HFFc6 (cell line): ENCODE measurements at regions not wholly inside any gene's neighbourhood (a gene's known extent, or its start where the extent isn't known, plus 50 kb on each side); places are given as distances from the start of the nearest gene placed in this dataset.

Experiments used
- DNase-seq: peaks from one replicate; pipeline ENCODE4 v3.0.0-alpha.2; 2018
- H3K27ac Mint-ChIP-seq: 2 replicates; pipeline ENCODE4 v1.8.0; 2020; ENCODE audit warnings: mild to moderate bottlenecking, mixed read lengths
- H3K27me3 Mint-ChIP-seq: 2 replicates; pipeline ENCODE4 v1.8.0; 2021; ENCODE audit warnings: mild to moderate bottlenecking, moderate library complexity, mixed read lengths; ENCODE audit not compliant: insufficient read depth
- H3K36me3 Mint-ChIP-seq: 2 replicates; pipeline ENCODE4 v1.8.0; 2021; ENCODE audit warnings: low read depth, mixed read lengths
- H3K4me1 Mint-ChIP-seq: 2 replicates; pipeline ENCODE4 v1.8.0; 2020; ENCODE audit warnings: low read depth, mixed read lengths
- H3K4me3 Mint-ChIP-seq: 2 replicates; pipeline ENCODE4 v1.8.0; 2020; ENCODE audit warnings: mild to moderate bottlenecking, moderate library complexity, mixed read lengths
- H3K9me3 Mint-ChIP-seq: 2 replicates; pipeline ENCODE4 v1.8.0; 2020; ENCODE audit warnings: mild to moderate bottlenecking, mixed read lengths
- TF ChIP-seq, protein P1 (sequence below): fragments of 200-600 bp; sonication (generic); IDR thresholded peaks from 2 replicates; pipeline ENCODE4 v1.5.0; 2021; ENCODE audit warnings: antibody characterized with exemption, mild to moderate bottlenecking

DNA sequence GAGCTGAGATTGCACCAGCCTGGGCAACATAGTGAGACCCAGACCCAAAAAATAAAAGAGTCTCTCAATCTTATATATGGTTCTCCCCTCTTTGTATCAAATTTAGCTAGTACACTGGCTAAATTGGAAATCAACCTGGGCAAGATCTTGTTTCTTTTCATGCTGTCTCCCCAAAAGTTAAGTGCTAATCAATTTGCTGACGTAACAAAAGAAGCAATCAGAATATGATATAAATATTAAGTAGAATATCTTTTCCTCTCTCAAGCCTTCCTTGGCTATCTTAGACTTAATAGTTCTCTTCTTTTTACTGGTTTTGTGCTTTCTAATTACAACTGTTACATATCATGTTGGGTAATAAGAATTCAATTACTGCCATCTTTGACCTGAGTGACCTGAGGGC lies 258.9 kb downstream of the KCNRG start:
- H3K27ac Mint-ChIP-seq: no peak overlapping the region
- peaks cover 5% of the 10 kb centered on the region; the same call in 1 of the 2 replicates for H3K36me3 Mint-ChIP-seq
- DNase-seq: no peak
- H3K27me3 Mint-ChIP-seq: peaks cover 12% of the 10 kb centered on the region
- no peak overlapping the region for H3K4me3 Mint-ChIP-seq
- H3K9me3 Mint-ChIP-seq: peaks cover 4% of the 10 kb centered on the region; the same call in 1 of the 2 replicates
- no peaks in the 10 kb centered on the region for H3K4me1 Mint-ChIP-seq
- TF ChIP-seq, protein P1, sequence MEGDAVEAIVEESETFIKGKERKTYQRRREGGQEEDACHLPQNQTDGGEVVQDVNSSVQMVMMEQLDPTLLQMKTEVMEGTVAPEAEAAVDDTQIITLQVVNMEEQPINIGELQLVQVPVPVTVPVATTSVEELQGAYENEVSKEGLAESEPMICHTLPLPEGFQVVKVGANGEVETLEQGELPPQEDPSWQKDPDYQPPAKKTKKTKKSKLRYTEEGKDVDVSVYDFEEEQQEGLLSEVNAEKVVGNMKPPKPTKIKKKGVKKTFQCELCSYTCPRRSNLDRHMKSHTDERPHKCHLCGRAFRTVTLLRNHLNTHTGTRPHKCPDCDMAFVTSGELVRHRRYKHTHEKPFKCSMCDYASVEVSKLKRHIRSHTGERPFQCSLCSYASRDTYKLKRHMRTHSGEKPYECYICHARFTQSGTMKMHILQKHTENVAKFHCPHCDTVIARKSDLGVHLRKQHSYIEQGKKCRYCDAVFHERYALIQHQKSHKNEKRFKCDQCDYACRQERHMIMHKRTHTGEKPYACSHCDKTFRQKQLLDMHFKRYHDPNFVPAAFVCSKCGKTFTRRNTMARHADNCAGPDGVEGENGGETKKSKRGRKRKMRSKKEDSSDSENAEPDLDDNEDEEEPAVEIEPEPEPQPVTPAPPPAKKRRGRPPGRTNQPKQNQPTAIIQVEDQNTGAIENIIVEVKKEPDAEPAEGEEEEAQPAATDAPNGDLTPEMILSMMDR: no peak

DNA sequence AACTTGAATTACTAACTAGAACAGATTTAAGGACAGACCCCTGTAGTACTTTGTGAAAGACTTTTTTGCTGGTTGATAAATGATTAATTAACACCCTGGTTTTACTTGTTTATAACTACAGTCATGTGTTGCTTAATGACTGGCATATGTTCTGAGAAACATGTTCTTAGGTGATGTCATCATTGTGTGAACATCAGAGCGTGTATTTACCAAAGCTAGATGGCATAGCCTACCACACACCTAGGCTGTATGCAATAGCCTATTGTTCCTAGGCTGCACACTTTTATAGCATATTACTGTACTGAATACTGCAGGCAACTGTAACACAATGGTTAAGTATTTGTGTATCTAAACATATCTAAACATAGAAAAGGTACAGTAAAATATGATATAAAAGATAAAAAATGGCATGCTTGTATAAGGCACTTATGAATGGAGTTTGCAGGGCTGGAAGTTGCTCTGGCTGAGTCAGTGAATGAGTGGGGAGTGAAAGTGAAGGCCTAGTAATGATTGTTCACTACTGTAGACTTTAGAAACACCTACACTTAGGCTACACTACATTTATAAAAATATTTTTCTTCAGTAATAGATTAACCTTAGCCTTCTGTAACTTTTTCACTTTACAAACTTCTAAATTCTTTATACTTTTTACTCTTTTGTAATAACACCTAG lies 260.3 kb downstream of the KCNRG start:
- peaks cover 4% of the 10 kb centered on the region; the same call in 1 of the 2 replicates for H3K9me3 Mint-ChIP-seq
- TF ChIP-seq, protein P1: no peak
- H3K4me1 Mint-ChIP-seq: no peaks in the 10 kb centered on the region
- peaks cover 11% of the 10 kb centered on the region for H3K27me3 Mint-ChIP-seq
- H3K36me3 Mint-ChIP-seq: peaks cover 5% of the 10 kb centered on the region; the same call in 1 of the 2 replicates
- no peak overlapping the region for H3K4me3 Mint-ChIP-seq
- DNase-seq: no peak
- no peak overlapping the region for H3K27ac Mint-ChIP-seq

DNA sequence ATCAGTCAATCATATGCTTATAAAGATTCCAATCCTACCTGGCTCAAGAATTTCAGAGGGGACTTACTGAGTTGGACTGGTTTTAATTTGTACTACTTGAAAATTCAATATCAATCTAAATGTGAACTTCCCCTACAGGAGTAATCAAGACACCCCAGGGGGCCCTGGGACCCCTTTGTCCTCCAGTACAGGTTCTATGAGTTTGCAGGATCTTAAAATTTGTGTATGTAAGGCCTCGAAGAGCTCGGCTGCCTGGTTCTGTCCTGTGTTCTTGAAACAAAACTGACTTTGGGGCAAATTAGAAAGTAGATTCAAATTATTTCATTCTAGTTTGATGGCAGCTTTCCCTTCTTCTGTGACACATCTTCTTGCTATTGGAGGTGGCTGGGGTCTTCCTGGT lies 261.3 kb downstream of the KCNRG start:
- H3K9me3 Mint-ChIP-seq: peaks cover 4% of the 10 kb centered on the region; the same call in 1 of the 2 replicates
- no peaks in the 10 kb centered on the region for H3K4me1 Mint-ChIP-seq

GRCh38 chr13:50277127-50277526 lies 261.9 kb downstream of the KCNRG start:
- Mint-ChIP-seq H3K4me1 (no peaks in the 10 kb centered on the region), H3K36me3 (peaks cover 5% of the 10 kb centered on the region; the same call in 1 of the 2 replicates), H3K4me3 (no peak overlapping the region), H3K9me3 (peaks cover 4% of the 10 kb centered on the region; the same call in 1 of the 2 replicates), H3K27ac (no peak overlapping the region), H3K27me3 (peaks cover 7% of the 10 kb centered on the region; the same call in 1 of the 2 replicates)
- TF ChIP-seq, protein P1: no peak
- DNase-seq: no peak

More for the DNA sequence above, 261.3 kb downstream of the KCNRG start:
- Mint-ChIP-seq H3K36me3 (peaks cover 5% of the 10 kb centered on the region; the same call in 1 of the 2 replicates), H3K4me3 (no peak overlapping the region), H3K27me3 (peaks cover 8% of the 10 kb centered on the region), H3K27ac (no peak overlapping the region)
- DNase-seq: no peak
- TF ChIP-seq, protein P1: no peak

GRCh38 chr13:50277906-50278305 lies 262.7 kb downstream of the KCNRG start:
- peaks cover 4% of the 10 kb centered on the region; the same call in 1 of the 2 replicates for H3K9me3 Mint-ChIP-seq

More at GRCh38 chr13:50277906-50278305, 262.7 kb downstream of the KCNRG start:
- H3K4me3 Mint-ChIP-seq: no peak overlapping the region
- no peak overlapping the region for H3K27ac Mint-ChIP-seq
- TF ChIP-seq, protein P1: no peak
- no peak for DNase-seq
- no peaks in the 10 kb centered on the region for H3K4me1 Mint-ChIP-seq
- peaks cover 15% of the 10 kb centered on the region for H3K27me3 Mint-ChIP-seq
- H3K36me3 Mint-ChIP-seq: peaks cover 5% of the 10 kb centered on the region; the same call in 1 of the 2 replicates
